HUES6 (cell line): ENCODE measurements at regions not wholly inside any gene's neighbourhood (a gene's known extent, or its start where the extent isn't known, plus 50 kb on each side); places are given as distances from the start of the nearest gene placed in this dataset.

Source experiments
- H3K27ac ChIP-seq: 2 replicates; pipeline ENCODE4 v1.7.0; 2013; ENCODE audit warnings: low read depth, mild to moderate bottlenecking, low read length, inconsistent platforms
- H3K27me3 ChIP-seq: 2 replicates; pipeline ENCODE4 v1.6.1; 2013; ENCODE audit warnings: low read length; ENCODE audit not compliant: control insufficient read depth, insufficient read depth
- H3K36me3 ChIP-seq: 2 replicates; pipeline ENCODE4 v1.6.1; 2013; ENCODE audit warnings: low read length; ENCODE audit not compliant: control insufficient read depth, insufficient read depth
- H3K4me1 ChIP-seq: 2 replicates; pipeline ENCODE4 v1.6.1; 2013; ENCODE audit warnings: low read length; ENCODE audit not compliant: control insufficient read depth, insufficient read depth
- H3K4me3 ChIP-seq: 2 replicates; pipeline ENCODE4 v1.5.1; 2013; ENCODE audit warnings: low read depth, low read length
- H3K9ac ChIP-seq: one replicate; pipeline ENCODE4 v1.6.1; 2013; ENCODE audit warnings: mild to moderate bottlenecking, low read length
- H3K9me3 ChIP-seq: 2 replicates; pipeline ENCODE4 v1.6.1; 2013; ENCODE audit warnings: low read depth, low read length; ENCODE audit not compliant: control insufficient read depth, insufficient read depth

GRCh38 chr1:208818770-208819445 is 574.7 kb upstream of the PLXNA2 start:
- H3K27me3 ChIP-seq: no peaks in the 10 kb centered on the region
- no peak overlapping the region for H3K27ac ChIP-seq
- H3K4me1 ChIP-seq: no peaks in the 10 kb centered on the region
- H3K4me3 ChIP-seq: no peak overlapping the region
- no peaks in the 10 kb centered on the region for H3K36me3 ChIP-seq
- no peak overlapping the region for H3K9ac ChIP-seq
- H3K9me3 ChIP-seq: no peaks in the 10 kb centered on the region

- Histone ChIP-seq H3K4me3 (no peak overlapping the region), H3K27ac (no peak overlapping the region), H3K9me3 (no peaks in the 10 kb centered on the region), H3K4me1 (no peaks in the 10 kb centered on the region), H3K27me3 (no peaks in the 10 kb centered on the region), H3K9ac (no peak overlapping the region), H3K36me3 (no peaks in the 10 kb centered on the region)
Observed at GRCh38 chr1:208820580-208821212, 576.5 kb upstream of the PLXNA2 start.

- H3K27ac ChIP-seq: no peak overlapping the region
- H3K36me3 ChIP-seq: no peaks in the 10 kb centered on the region
- H3K27me3 ChIP-seq: no peaks in the 10 kb centered on the region
- H3K9me3 ChIP-seq: no peaks in the 10 kb centered on the region
- no peak overlapping the region for H3K9ac ChIP-seq
- H3K4me3 ChIP-seq: no peak overlapping the region
- H3K4me1 ChIP-seq: no peaks in the 10 kb centered on the region
Observed at GRCh38 chr1:208821939-208822338, 577.8 kb upstream of the PLXNA2 start.

- Histone ChIP-seq H3K9me3 (no peaks in the 10 kb centered on the region), H3K4me3 (no peak overlapping the region), H3K27me3 (no peaks in the 10 kb centered on the region), H3K36me3 (no peaks in the 10 kb centered on the region), H3K27ac (no peak overlapping the region), H3K9ac (no peak overlapping the region), H3K4me1 (no peaks in the 10 kb centered on the region)
Observed at GRCh38 chr1:208825300-208825699, 581.1 kb upstream of the PLXNA2 start.

GRCh38 chr1:208829595-208829994 is 585.4 kb upstream of the PLXNA2 start:
- H3K27ac ChIP-seq: no peak overlapping the region
- no peaks in the 10 kb centered on the region; the same call in 1 of the 2 replicates for H3K27me3 ChIP-seq
- no peak overlapping the region for H3K9ac ChIP-seq
- H3K4me1 ChIP-seq: peaks cover 7% of the 10 kb centered on the region
- no peaks in the 10 kb centered on the region for H3K36me3 ChIP-seq
- no peaks in the 10 kb centered on the region for H3K9me3 ChIP-seq
- H3K4me3 ChIP-seq: no peak overlapping the region

- H3K9ac ChIP-seq: no peak overlapping the region
- peaks cover 13% of the 10 kb centered on the region for H3K4me1 ChIP-seq
- no peak overlapping the region for H3K4me3 ChIP-seq
- H3K27me3 ChIP-seq: no peaks in the 10 kb centered on the region; the same call in 1 of the 2 replicates
- H3K9me3 ChIP-seq: no peaks in the 10 kb centered on the region
- H3K36me3 ChIP-seq: no peaks in the 10 kb centered on the region
- H3K27ac ChIP-seq: no peak overlapping the region
Observed at GRCh38 chr1:208834381-208835096, 590.4 kb upstream of the PLXNA2 start.

GRCh38 chr1:208835097-208835463 is 590.9 kb upstream of the PLXNA2 start:
- Histone ChIP-seq H3K36me3 (no peaks in the 10 kb centered on the region), H3K27ac (no peak overlapping the region)

GRCh38 chr1:208835781-208836180 is 591.6 kb upstream of the PLXNA2 start:
- H3K27ac ChIP-seq: no peak overlapping the region
- no peak overlapping the region for H3K9ac ChIP-seq
- H3K4me3 ChIP-seq: no peak overlapping the region
- peaks cover 13% of the 10 kb centered on the region for H3K4me1 ChIP-seq
- H3K9me3 ChIP-seq: no peaks in the 10 kb centered on the region
- H3K36me3 ChIP-seq: no peaks in the 10 kb centered on the region
- H3K27me3 ChIP-seq: no peaks in the 10 kb centered on the region; the same call in 1 of the 2 replicates

More at GRCh38 chr1:208835097-208835463, 590.9 kb upstream of the PLXNA2 start:
- H3K4me1 ChIP-seq: peaks cover 13% of the 10 kb centered on the region
- no peaks in the 10 kb centered on the region; the same call in 1 of the 2 replicates for H3K27me3 ChIP-seq
- H3K4me3 ChIP-seq: no peak overlapping the region
- no peak overlapping the region for H3K9ac ChIP-seq
- H3K9me3 ChIP-seq: no peaks in the 10 kb centered on the region

GRCh38 chr1:208837242-208837641 is 593.1 kb upstream of the PLXNA2 start:
- no peak overlapping the region for H3K9ac ChIP-seq
- no peaks in the 10 kb centered on the region for H3K36me3 ChIP-seq

GRCh38 chr1:208841436-208841835 is 597.3 kb upstream of the PLXNA2 start:
- Histone ChIP-seq H3K9me3 (no peaks in the 10 kb centered on the region), H3K27ac (no peak overlapping the region), H3K36me3 (no peaks in the 10 kb centered on the region), H3K4me1 (no peaks in the 10 kb centered on the region), H3K27me3 (no peaks in the 10 kb centered on the region), H3K9ac (no peak overlapping the region), H3K4me3 (no peak overlapping the region)

More at GRCh38 chr1:208837242-208837641, 593.1 kb upstream of the PLXNA2 start:
- peaks cover 13% of the 10 kb centered on the region for H3K4me1 ChIP-seq
- no peaks in the 10 kb centered on the region for H3K27me3 ChIP-seq
- no peak overlapping the region for H3K4me3 ChIP-seq
- no peaks in the 10 kb centered on the region for H3K9me3 ChIP-seq
- H3K27ac ChIP-seq: no peak overlapping the region

- Histone ChIP-seq H3K27ac (no peak overlapping the region), H3K9ac (no peak overlapping the region), H3K9me3 (no peaks in the 10 kb centered on the region), H3K36me3 (no peaks in the 10 kb centered on the region), H3K4me3 (no peak overlapping the region), H3K4me1 (no peaks in the 10 kb centered on the region), H3K27me3 (no peaks in the 10 kb centered on the region)
Observed at GRCh38 chr1:208842451-208842850, 598.3 kb upstream of the PLXNA2 start.
